ENCODE measurements at regions not wholly inside any gene's neighbourhood (a gene's known extent, or its start where the extent isn't known, plus 50 kb on each side); places are given as distances from the start of the nearest gene placed in this dataset.
"Not testable (repeated sequence)": the region's sequence is repeated elsewhere in the genome, so short reads cannot be mapped to it uniquely, and the experiment has no call there.

GRCh38 chr13:53405616-53406015, 377.0 kb downstream of the OLFM4 start:
- no peak for DNase-seq (ENCODE audit: low spot score)

DNA sequence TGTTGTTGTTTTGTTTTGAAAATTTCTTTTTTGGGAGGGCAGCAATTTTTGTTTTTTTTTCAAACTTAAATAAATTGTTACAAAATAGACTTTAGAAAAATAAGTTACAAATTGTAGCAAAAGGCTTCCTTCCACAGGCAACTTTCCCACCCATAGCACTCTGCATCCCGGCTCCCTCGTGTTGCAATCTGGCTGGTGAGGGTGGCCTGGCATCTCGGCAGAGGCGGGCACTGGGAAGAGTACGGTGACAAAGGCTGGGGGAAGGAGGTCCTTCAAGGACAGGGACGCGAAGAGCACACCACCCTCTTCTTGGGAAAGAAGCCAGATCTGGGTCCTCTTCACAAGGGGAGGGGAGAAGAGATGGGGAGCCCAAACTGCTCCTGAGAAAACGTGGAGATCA, 379.7 kb downstream of the OLFM4 start:
- DNase-seq (ENCODE audit: low spot score): no peak

DNA sequence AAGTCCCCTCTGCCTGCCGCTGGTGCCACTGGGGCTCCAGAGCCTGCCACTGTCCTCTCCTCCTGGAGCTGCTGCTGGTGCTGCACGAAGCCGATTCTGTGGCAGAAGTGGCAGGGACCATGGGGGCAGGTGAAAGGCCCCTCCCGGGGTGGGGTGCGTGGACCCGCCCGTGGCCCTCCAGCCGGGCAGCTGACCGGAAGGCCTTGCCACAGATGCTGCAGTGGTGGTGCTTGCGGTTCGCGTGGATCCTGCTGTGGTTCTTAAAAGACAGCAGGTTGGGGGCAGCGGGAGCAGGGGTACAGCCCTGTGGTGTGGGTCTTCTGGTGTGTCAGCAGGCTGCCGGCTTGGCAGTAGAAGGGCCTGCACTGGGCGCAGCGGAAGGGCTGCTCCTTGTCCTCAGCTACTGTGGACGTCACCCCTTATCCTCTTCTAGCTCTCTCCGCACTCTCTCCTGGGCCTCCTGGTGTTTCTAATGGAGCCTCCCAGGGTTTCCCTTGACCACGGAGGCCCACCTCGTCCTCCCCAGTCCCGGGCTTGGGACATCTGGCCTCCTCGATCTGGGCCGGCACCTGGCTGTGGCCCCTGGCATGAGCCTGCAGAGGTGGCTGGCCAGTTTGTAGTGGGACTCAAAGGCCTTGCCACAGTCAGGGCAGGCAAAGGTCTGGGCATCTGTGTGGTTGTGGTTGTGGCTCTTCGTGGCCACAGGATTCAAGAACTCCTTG, 380.4 kb downstream of the OLFM4 start:
- no peak for DNase-seq (ENCODE audit: low spot score)

GRCh38 chr13:53411463-53411862, 382.9 kb downstream of the OLFM4 start:
- no peak for DNase-seq (ENCODE audit: low spot score)

DNA sequence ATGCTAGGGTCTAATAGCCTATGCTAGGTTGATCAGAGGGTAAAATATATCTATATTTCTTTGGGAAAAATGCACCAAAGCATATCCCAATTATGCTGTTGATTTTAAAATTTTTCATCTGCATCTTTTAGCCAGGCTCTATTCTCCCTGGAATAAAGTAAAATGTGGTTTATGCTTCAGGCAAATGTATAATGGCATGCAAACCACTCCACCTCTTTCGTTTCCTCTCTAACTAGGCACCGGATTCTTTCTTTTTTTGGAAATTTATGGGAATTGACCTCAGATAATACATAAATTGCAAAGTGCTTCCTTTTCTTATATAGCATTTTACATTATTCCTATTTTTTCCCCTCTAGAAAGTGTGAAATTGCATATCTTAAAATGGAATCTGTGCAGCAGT, 386.5 kb downstream of the OLFM4 start:
- no peak for DNase-seq (ENCODE audit: low spot score)

DNA sequence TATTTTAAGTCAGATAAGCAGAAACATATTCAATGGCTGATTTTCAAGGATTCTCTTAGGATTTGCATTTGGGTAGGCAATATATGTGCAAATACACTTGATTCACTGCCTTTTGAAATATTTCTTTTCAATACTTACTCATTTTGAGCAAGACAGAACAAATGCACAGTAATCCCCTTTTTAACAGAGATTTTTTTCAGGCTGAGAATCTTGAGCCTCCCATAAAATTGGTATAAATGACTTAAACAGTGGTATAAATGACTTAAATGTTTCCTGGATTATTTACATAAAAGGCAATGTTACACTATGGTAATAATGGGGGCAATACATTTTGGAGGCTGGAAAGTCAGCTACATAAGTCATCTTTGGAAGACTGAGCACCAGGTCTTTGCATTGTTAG, 389.0 kb downstream of the OLFM4 start:
- no peak for DNase-seq (ENCODE audit: low spot score)

GRCh38 chr13:53422415-53422814, 393.8 kb downstream of the OLFM4 start:
- DNase-seq (ENCODE audit: low spot score): no peak

DNA sequence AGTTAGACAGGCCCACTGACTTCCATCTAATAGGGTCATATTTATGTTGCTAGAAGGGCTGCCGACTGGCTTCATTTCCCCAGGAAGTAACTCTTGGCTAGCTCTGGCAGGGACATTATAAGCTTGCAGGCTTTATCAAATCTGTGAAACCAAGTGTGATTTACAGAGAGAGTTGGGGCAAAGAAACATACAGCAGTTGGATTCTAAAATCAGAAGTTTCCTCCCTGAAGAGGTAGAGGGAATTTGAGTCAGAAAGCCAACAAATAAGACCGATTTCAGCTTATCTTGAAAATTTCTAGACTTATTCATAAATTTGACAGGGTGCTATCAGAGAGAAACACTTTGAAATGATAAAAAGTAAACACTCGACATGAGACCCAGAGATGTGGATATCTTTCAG, 407.8 kb downstream of the OLFM4 start:
- DNase-seq (ENCODE audit: low spot score): no peak

GRCh38 chr13:53439439-53440225, 411.0 kb downstream of the OLFM4 start:
- no peak for DNase-seq (ENCODE audit: low spot score)

- DNase-seq (ENCODE audit: low spot score): no peak
Observed at GRCh38 chr13:53442979-53443378, 414.4 kb downstream of the OLFM4 start.

DNA sequence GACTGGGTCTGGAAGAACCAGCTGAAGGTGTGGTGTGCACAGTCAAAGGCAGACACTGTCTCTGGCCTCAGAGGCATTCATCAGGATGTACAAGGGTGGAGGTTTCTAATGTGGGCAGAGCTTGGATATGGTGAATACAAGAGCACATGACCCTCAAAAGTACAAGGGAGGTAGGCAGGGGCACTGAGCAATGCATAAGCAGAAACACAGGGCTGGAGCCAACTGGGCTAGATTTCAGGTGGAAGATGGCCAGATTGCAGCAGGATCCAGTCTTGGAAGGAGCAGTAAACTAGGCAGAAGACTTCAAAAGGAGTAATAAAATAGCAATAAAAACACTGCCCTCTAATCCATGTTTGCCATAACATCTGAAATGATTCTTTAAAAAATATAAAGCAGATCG, 417.1 kb downstream of the OLFM4 start:
- no peak for DNase-seq (ENCODE audit: low spot score)

GRCh38 chr13:53447456-53447855, 418.8 kb downstream of the OLFM4 start:
- DNase-seq (ENCODE audit: low spot score): no peak

DNA sequence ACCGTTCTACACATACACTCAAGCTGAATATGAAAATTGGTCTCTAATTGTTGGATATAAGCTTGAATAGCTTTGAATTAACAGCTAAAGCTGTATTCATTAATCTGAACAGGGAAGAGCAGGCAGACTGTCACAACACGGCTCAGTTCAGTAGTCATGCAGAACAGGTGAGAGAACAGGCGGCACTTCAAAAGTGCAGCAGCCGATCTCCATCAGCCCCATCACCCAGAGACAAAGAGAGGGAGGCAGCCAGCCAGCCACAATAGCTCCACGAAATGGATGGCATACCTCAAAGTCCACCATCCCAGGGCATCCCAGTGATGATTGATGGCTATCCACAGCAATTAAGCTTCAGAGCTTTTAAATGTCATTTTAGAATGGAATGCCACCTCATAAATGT, 419.2 kb downstream of the OLFM4 start:
- DNase-seq (ENCODE audit: low spot score): no peak

DNA sequence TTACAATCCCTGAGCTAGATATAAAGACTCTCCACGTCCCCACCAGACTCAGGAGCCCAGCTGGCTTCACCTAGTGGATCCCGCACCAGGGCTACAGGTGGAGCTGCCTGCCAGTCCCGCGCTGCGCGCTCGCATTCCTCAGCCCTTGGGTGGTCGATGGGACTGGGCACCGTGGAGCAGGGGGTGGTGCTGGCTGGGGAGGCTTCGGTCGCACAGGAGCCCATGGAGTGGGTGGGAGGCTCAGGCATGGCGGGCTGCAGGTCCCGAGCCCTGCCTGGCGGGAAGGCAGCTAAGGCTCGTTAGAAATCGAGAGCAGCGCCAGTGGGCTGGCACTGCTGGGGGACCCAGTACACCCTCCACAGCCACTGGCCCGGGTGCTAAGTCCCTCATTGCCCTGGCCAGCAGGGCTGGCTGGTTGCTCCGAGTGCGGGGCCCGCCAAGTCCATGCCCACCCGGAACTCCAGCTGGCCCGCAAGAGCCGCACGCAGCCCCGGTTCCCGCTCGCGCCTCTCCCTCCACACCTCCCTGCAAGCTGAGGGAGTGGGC, 423.7 kb downstream of the OLFM4 start:
- DNase-seq (ENCODE audit: low spot score): not testable (repeated sequence)

- DNase-seq (ENCODE audit: low spot score): no peak
Observed at GRCh38 chr13:53460796-53461195, 432.2 kb downstream of the OLFM4 start.

GRCh38 chr13:53463106-53463505, 434.5 kb downstream of the OLFM4 start:
- no peak for DNase-seq (ENCODE audit: low spot score)

- no peak for DNase-seq (ENCODE audit: low spot score)
Observed at GRCh38 chr13:53466576-53466975, 438.0 kb downstream of the OLFM4 start.

DNA sequence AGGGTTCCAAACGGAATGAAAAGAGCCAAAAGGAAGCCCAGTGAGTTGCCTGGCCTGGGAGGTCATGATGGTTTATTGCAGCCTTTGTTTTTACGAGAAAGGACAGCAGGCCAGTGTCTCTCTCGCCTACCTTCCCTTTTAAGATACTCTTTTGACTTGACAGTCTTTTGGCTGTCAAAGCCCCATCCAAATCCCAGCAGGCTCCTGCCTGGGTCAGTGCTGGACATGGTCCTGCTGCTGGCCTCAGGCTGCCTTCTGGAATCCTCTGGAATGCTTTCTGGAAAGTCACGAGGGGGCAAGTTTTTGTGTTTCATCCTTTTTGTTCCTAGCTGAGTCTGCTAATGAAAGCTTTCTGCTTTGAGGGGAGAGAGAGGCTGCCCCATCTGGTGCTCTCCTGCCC, 444.8 kb downstream of the OLFM4 start:
- no peak for DNase-seq (ENCODE audit: low spot score)

DNA sequence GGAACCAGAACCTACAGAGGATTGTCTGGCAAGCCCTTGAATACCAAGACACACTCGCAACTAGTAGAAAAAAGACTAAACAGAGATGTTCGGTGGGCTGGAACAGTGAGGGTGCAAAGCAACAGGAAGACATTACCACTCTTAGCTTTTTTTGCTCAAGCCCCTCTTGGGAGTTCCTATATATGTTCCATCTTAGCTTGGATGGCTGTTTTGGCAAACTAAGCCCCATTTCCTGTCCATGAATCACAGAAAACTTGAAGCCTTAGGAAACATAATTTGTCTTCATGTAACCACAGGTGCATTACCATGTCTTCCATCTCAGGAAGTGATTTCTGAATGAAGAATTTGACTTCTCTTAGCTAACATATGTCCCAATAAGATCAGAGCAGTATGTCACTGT, 446.3 kb downstream of the OLFM4 start:
- no peak for DNase-seq (ENCODE audit: low spot score)

DNA sequence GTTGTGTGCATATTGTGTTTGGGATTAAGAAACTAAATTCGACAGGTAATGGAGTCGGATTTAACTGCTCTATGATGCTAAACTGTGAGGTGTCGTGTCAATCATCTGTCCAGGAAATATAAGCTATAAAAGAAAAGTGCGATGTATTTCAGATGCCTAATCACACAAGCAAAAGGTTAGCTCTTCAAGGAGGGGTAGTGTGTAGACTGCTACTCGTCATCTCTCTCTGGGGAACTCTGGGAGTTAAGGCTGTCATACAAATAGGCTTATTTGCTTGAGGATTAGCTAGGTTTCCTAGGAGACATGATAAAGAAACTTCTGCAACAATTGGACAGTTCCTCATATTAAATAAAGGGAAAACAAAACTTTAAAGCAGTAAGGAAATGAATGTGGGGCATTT, 462.1 kb downstream of the OLFM4 start:
- DNase-seq (ENCODE audit: low spot score): no peak

GRCh38 chr13:53494406-53494805, 465.8 kb downstream of the OLFM4 start:
- no peak for DNase-seq (ENCODE audit: low spot score)

DNA sequence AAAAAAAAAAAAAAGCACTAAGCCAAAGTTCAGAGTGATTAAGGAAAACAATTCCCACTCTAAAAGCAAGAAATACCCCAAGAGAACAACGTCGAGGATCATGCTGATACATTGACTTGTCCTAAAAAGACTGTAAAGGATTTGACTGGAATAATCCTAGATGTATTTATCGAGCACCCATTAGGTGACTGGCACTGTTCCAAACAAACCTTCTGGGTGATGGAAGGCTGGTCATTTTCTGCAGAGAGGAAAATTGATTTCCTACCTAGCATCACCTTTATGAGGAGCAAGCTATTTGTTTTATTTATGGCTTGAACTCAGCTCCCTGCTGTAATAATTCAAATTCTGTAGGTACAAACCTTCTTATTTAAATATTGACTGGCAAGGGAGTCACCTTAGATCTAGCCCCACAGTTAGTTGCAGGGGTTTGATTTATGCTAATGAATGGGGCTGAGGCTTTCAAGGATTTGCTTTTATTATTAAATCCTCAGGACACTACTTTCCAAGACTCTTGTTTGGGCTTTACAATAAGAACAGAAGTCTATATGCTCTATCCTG, 471.0 kb downstream of the OLFM4 start:
- DNase-seq (ENCODE audit: low spot score): no peak

DNA sequence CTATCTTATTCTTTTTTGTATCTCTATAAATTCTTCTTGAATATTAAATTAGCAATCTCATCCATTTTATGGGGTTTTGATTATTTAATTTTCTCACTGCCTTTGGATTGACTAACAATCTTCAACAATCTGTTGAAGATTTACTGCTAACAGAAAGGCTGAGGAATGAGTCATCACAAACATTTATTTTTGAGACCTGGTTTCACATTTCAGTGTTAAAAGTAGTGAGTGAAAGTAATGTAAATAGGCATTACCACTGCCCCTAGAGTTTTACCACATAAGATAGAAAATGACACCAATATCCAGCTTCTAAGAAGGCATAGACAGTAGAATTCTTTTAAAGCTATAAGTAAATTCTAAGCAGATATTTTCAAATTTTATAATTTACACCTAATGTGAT, 472.8 kb downstream of the OLFM4 start:
- DNase-seq (ENCODE audit: low spot score): no peak
